ENCODE measurements at regions not wholly inside any gene's neighbourhood (a gene's known extent, or its start where the extent isn't known, plus 50 kb on each side); places are given as distances from the start of the nearest gene placed in this dataset.
A peak's percentile ranks its signal among the peaks of the same experiment; 100 is the strongest.

- Histone ChIP-seq H3K4me3 (no peak overlapping the region), H3K4me1 (no peaks in the 10 kb centered on the region), H3K36me3 (no peaks in the 10 kb centered on the region), H3K27me3 (no peaks in the 10 kb centered on the region), H3K9me3 (no peaks in the 10 kb centered on the region), H3K27ac (no peak overlapping the region)
- intact Hi-C loops (cut with DNase I) = no loop called here
- 25% methylated on average over 1 of the region's 4 CpGs for WGBS (ENCODE audit: insufficient coverage, low coverage, low lambda C conversion rate, missing lambda C conversion rate)
- no peak for TF ChIP-seq POLR2A (IDR thresholded peaks at IDR 0.05)
- no peak for TF ChIP-seq CTCF (IDR thresholded peaks at IDR 0.05)
- DNase-seq (peak in 1 of 3 donors; percentile 20), ATAC-seq (no peak)
Observed at GRCh38 chr20:23249541-23249940, 101.0 kb upstream of the NXT1 start.

GRCh38 chr20:23248461-23248882, 102.1 kb upstream of the NXT1 start:
- no peaks in the 10 kb centered on the region for H3K9me3 ChIP-seq
- H3K4me3 ChIP-seq = no peak overlapping the region
- no peaks in the 10 kb centered on the region for H3K27me3 ChIP-seq
- no peak for DNase-seq
- TF ChIP-seq CTCF (IDR thresholded peaks at IDR 0.05) = no peak
- TF ChIP-seq POLR2A (IDR thresholded peaks at IDR 0.05) = no peak
- H3K36me3 ChIP-seq = no peaks in the 10 kb centered on the region
- intact Hi-C loops (cut with DNase I) = no loop called here
- ATAC-seq = peak in 2 of 4 donors; percentile 14 to 38
- H3K27ac ChIP-seq = no peak overlapping the region
- no peaks in the 10 kb centered on the region for H3K4me1 ChIP-seq
- WGBS (ENCODE audit: insufficient coverage, low coverage, low lambda C conversion rate, missing lambda C conversion rate) = 23% methylated on average over 2 of the region's 2 CpGs

GRCh38 chr20:23246717-23247664, 103.6 kb upstream of the NXT1 start:
- peak; percentile 30 to 52 (median 41) for ATAC-seq
- peak in 1 of 3 donors; percentile 35 for DNase-seq
- H3K4me1 ChIP-seq = no peaks in the 10 kb centered on the region
- no peaks in the 10 kb centered on the region for H3K9me3 ChIP-seq
- 27% methylated on average over 19 of the region's 21 CpGs for WGBS (ENCODE audit: insufficient coverage, low coverage, low lambda C conversion rate, missing lambda C conversion rate)
- H3K27ac ChIP-seq = no peak overlapping the region
- H3K4me3 ChIP-seq = no peak overlapping the region
- intact Hi-C loops (cut with DNase I) = no loop called here
- no peaks in the 10 kb centered on the region for H3K36me3 ChIP-seq
- TF ChIP-seq POLR2A (IDR thresholded peaks at IDR 0.05) (no peak), CTCF (IDR thresholded peaks at IDR 0.05) (no peak)
- H3K27me3 ChIP-seq = no peaks in the 10 kb centered on the region

GRCh38 chr20:23245553-23246181, 104.9 kb upstream of the NXT1 start:
- Histone ChIP-seq H3K36me3 (no peaks in the 10 kb centered on the region), H3K27me3 (no peaks in the 10 kb centered on the region), H3K27ac (no peak overlapping the region), H3K4me3 (no peak overlapping the region), H3K9me3 (no peaks in the 10 kb centered on the region), H3K4me1 (no peaks in the 10 kb centered on the region)
- intact Hi-C loops (cut with DNase I) = no loop called here
- peak; percentile 61 to 67 (median 64) for DNase-seq
- TF ChIP-seq POLR2A (IDR thresholded peaks at IDR 0.05) (no peak), CTCF (IDR thresholded peaks at IDR 0.05) (peak; percentile 38 to 49 (median 43))
- WGBS (ENCODE audit: insufficient coverage, low coverage, low lambda C conversion rate, missing lambda C conversion rate) = 20% methylated on average over 6 of the region's 11 CpGs
- ATAC-seq = peak; percentile 71 to 86 (median 82)

All from right lobe of liver (tissue), 6 donors.